ENCODE measurements at regions not wholly inside any gene's neighbourhood (a gene's known extent, or its start where the extent isn't known, plus 50 kb on each side); places are given as distances from the start of the nearest gene placed in this dataset.

DNA sequence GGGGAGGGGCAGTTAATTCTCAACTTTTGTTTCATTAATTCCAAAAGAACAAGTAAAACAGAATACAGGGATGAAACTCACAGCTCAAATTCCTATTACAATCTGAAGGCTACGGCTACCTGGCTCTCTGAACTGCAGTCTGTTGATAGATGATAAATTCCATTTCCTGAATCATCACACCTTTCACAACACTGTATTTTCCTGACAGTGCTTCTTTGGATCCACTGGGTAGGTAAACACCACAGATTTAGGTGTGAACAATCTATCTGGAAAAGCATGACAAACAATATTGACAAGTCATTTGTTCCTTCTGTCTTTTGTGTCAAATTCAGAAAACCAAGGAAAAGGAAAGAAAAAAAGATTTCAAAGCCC lies 843.2 kb downstream of the LRRTM4 start:
- TF ChIP-seq, protein P1, sequence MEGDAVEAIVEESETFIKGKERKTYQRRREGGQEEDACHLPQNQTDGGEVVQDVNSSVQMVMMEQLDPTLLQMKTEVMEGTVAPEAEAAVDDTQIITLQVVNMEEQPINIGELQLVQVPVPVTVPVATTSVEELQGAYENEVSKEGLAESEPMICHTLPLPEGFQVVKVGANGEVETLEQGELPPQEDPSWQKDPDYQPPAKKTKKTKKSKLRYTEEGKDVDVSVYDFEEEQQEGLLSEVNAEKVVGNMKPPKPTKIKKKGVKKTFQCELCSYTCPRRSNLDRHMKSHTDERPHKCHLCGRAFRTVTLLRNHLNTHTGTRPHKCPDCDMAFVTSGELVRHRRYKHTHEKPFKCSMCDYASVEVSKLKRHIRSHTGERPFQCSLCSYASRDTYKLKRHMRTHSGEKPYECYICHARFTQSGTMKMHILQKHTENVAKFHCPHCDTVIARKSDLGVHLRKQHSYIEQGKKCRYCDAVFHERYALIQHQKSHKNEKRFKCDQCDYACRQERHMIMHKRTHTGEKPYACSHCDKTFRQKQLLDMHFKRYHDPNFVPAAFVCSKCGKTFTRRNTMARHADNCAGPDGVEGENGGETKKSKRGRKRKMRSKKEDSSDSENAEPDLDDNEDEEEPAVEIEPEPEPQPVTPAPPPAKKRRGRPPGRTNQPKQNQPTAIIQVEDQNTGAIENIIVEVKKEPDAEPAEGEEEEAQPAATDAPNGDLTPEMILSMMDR (conservative IDR thresholded peaks at IDR 0.05), result no peak
- TF ChIP-seq ZFX (IDR thresholded peaks at IDR 0.05), result no peak

Data from C4-2B (cell line).